ACC112 (cell line): ENCODE measurements at regions not wholly inside any gene's neighbourhood (a gene's known extent, or its start where the extent isn't known, plus 50 kb on each side); places are given as distances from the start of the nearest gene placed in this dataset.

Experiments
- H2AFZ ChIP-seq: fragments of 200-600 bp; sonication (generic); one replicate; pipeline ENCODE4 v1.6.0; 2017; ENCODE audit warnings: antibody characterized with exemption, low read length; ENCODE audit not compliant: unreplicated experiment
- H3K27ac ChIP-seq: fragments of 200-600 bp; sonication (generic); 2 replicates; pipeline ENCODE4 v1.5.1; 2014; ENCODE audit warnings: low read depth, mild to moderate bottlenecking, antibody characterized with exemption, low read length, moderate library complexity
- H3K27me3 ChIP-seq: fragments of 200-600 bp; sonication (generic); 2 replicates; pipeline ENCODE4 v1.6.1; 2014; ENCODE audit warnings: mild to moderate bottlenecking, antibody characterized with exemption, low read length, moderate library complexity, mixed read lengths; ENCODE audit not compliant: insufficient read depth
- H3K36me3 ChIP-seq: fragments of 200-600 bp; sonication (generic); 2 replicates; pipeline ENCODE4 v1.6.1; 2016; ENCODE audit warnings: mild to moderate bottlenecking, antibody characterized with exemption, low read length, moderate library complexity, mixed read lengths; ENCODE audit not compliant: insufficient read depth
- H3K4me1 ChIP-seq: fragments of 200-600 bp; sonication (generic); one replicate; pipeline ENCODE4 v1.6.1; 2016; ENCODE audit warnings: low read length, mixed read lengths; ENCODE audit not compliant: insufficient read depth, unreplicated experiment, control insufficient read depth
- H3K4me3 ChIP-seq: fragments of 200-600 bp; sonication (generic); 2 replicates; pipeline ENCODE4 v1.5.1; 2014; ENCODE audit warnings: mild to moderate bottlenecking, low read depth, low read length
- H3K79me2 ChIP-seq: fragments of 200-600 bp; sonication (generic); one replicate; pipeline ENCODE4 v1.6.0; 2016; ENCODE audit warnings: low read length; ENCODE audit not compliant: control insufficient read depth, unreplicated experiment, insufficient read depth

- no peaks in the 10 kb centered on the region for H3K36me3 ChIP-seq
- H2AFZ ChIP-seq = no peak overlapping the region
- no peak overlapping the region for H3K27ac ChIP-seq
- H3K79me2 ChIP-seq = no peaks in the 10 kb centered on the region
- peaks cover 14% of the 10 kb centered on the region for H3K27me3 ChIP-seq
- no peak overlapping the region for H3K4me3 ChIP-seq
- H3K4me1 ChIP-seq = no peaks in the 10 kb centered on the region
Measured at GRCh38 chr11:69978841-69979614, 99.1 kb upstream of the ANO1 start.

- Histone ChIP-seq H3K36me3 (no peaks in the 10 kb centered on the region), H3K4me1 (no peaks in the 10 kb centered on the region), H3K27me3 (peaks cover 20% of the 10 kb centered on the region), H3K79me2 (no peaks in the 10 kb centered on the region), H3K27ac (no peak overlapping the region), H2AFZ (no peak overlapping the region), H3K4me3 (no peak overlapping the region)
Measured at GRCh38 chr11:69979632-69980031, 98.5 kb upstream of the ANO1 start.

- H2AFZ ChIP-seq = no peak overlapping the region
- no peaks in the 10 kb centered on the region for H3K79me2 ChIP-seq
- H3K27me3 ChIP-seq = peaks cover 36% of the 10 kb centered on the region
- H3K27ac ChIP-seq = no peak overlapping the region
- no peaks in the 10 kb centered on the region for H3K36me3 ChIP-seq
- H3K4me3 ChIP-seq = no peak overlapping the region
- H3K4me1 ChIP-seq = no peaks in the 10 kb centered on the region
Measured at GRCh38 chr11:69981119-69981784, 96.9 kb upstream of the ANO1 start.

- H3K4me3 ChIP-seq = no peak overlapping the region
- H3K27ac ChIP-seq = no peak overlapping the region
- H3K4me1 ChIP-seq = no peaks in the 10 kb centered on the region
- H3K79me2 ChIP-seq = no peaks in the 10 kb centered on the region
- peaks cover 53% of the 10 kb centered on the region for H3K27me3 ChIP-seq
- no peak overlapping the region for H2AFZ ChIP-seq
- H3K36me3 ChIP-seq = no peaks in the 10 kb centered on the region
Measured at GRCh38 chr11:69982690-69983570, 95.2 kb upstream of the ANO1 start.

GRCh38 chr11:69983571-69983877 is 94.6 kb upstream of the ANO1 start:
- Histone ChIP-seq H3K4me3 (no peak overlapping the region), H3K27ac (no peak overlapping the region), H2AFZ (no peak overlapping the region), H3K4me1 (no peaks in the 10 kb centered on the region), H3K79me2 (no peaks in the 10 kb centered on the region), H3K36me3 (no peaks in the 10 kb centered on the region), H3K27me3 (peaks cover 59% of the 10 kb centered on the region)

- H3K79me2 ChIP-seq = no peaks in the 10 kb centered on the region
- no peak overlapping the region for H2AFZ ChIP-seq
- H3K4me1 ChIP-seq = no peaks in the 10 kb centered on the region
- H3K27me3 ChIP-seq = peaks cover 61% of the 10 kb centered on the region
- H3K27ac ChIP-seq = no peak overlapping the region
- H3K36me3 ChIP-seq = no peaks in the 10 kb centered on the region
- no peak overlapping the region for H3K4me3 ChIP-seq
Measured at GRCh38 chr11:69983897-69984438, 94.1 kb upstream of the ANO1 start.

GRCh38 chr11:69984457-69985261 is 93.5 kb upstream of the ANO1 start:
- Histone ChIP-seq H3K4me3 (no peak overlapping the region), H3K36me3 (no peaks in the 10 kb centered on the region), H3K79me2 (no peaks in the 10 kb centered on the region), H3K27ac (no peak overlapping the region), H3K4me1 (no peaks in the 10 kb centered on the region), H2AFZ (no peak overlapping the region), H3K27me3 (peaks cover 64% of the 10 kb centered on the region)

GRCh38 chr11:69985331-69985640 is 92.8 kb upstream of the ANO1 start:
- no peaks in the 10 kb centered on the region for H3K4me1 ChIP-seq
- H3K27me3 ChIP-seq = peaks cover 70% of the 10 kb centered on the region
- H3K79me2 ChIP-seq = no peaks in the 10 kb centered on the region
- no peak overlapping the region for H3K27ac ChIP-seq
- H2AFZ ChIP-seq = no peak overlapping the region
- no peak overlapping the region for H3K4me3 ChIP-seq
- no peaks in the 10 kb centered on the region for H3K36me3 ChIP-seq

- H3K27me3 ChIP-seq = peaks cover 76% of the 10 kb centered on the region
Measured at GRCh38 chr11:69985641-69986439, 92.3 kb upstream of the ANO1 start.

More at GRCh38 chr11:69985641-69986439, 92.3 kb upstream of the ANO1 start:
- H2AFZ ChIP-seq = no peak overlapping the region
- H3K4me3 ChIP-seq = no peak overlapping the region
- no peaks in the 10 kb centered on the region for H3K79me2 ChIP-seq
- no peaks in the 10 kb centered on the region for H3K4me1 ChIP-seq
- no peaks in the 10 kb centered on the region for H3K36me3 ChIP-seq
- no peak overlapping the region for H3K27ac ChIP-seq
